ENCODE measurements at regions not wholly inside any gene's neighbourhood (a gene's known extent, or its start where the extent isn't known, plus 50 kb on each side); places are given as distances from the start of the nearest gene placed in this dataset.

DNA sequence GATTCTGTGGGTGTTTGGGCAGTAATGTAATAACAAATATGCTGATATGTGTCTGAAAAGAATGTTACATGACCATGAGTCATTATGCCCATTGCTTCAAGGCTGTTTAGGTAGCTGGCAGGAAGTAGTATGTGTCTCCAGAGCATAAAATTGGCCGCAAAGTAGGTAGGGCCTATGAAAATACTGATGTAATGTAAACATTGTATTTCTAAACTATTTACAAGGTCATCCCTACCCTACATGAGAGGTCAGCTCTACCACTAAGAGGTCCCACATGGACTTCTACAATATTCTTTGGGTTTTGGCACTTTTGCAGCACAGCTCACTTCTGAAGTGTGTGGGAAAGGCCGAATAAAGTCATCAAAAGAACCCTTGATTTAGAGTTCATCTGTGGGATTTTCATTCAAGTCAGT lies 301.9 kb downstream of the AHR start:
- TF ChIP-seq EZH2 (IDR thresholded peaks at IDR 0.05; ENCODE audit: borderline replicate concordance, low read depth, low read length, poor library complexity, severe bottlenecking): no peak
- TF ChIP-seq, protein P1, sequence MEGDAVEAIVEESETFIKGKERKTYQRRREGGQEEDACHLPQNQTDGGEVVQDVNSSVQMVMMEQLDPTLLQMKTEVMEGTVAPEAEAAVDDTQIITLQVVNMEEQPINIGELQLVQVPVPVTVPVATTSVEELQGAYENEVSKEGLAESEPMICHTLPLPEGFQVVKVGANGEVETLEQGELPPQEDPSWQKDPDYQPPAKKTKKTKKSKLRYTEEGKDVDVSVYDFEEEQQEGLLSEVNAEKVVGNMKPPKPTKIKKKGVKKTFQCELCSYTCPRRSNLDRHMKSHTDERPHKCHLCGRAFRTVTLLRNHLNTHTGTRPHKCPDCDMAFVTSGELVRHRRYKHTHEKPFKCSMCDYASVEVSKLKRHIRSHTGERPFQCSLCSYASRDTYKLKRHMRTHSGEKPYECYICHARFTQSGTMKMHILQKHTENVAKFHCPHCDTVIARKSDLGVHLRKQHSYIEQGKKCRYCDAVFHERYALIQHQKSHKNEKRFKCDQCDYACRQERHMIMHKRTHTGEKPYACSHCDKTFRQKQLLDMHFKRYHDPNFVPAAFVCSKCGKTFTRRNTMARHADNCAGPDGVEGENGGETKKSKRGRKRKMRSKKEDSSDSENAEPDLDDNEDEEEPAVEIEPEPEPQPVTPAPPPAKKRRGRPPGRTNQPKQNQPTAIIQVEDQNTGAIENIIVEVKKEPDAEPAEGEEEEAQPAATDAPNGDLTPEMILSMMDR (conservative IDR thresholded peaks at IDR 0.05; ENCODE audit: low read depth, low read length): no peak
